K562 (cell line): ENCODE measurements at regions not wholly inside any gene's neighbourhood (a gene's known extent, or its start where the extent isn't known, plus 50 kb on each side); places are given as distances from the start of the nearest gene placed in this dataset.

Experiments used
- E2F4 ChIP-seq: sonication (generic); formaldehyde crosslinking; IDR thresholded peaks from 2 replicates; pipeline ENCODE4 v1.8.0; 2022; ENCODE audit warnings: mild to moderate bottlenecking, low read depth, missing genetic modification reagents
- MGA ChIP-seq: fragments of 450-650 bp; IDR thresholded peaks from 2 replicates; pipeline ENCODE4 v1.6.1; 2016; ENCODE audit warnings: mild to moderate bottlenecking, moderate library complexity
- RAD21 ChIP-seq, 2 experiments: fragments of 250-450 bp in 1 of 2; fragments of 450-650 bp in 1 of 2; sonication (Bioruptor Pico) in 1 of 2; formaldehyde crosslinking in 1 of 2; IDR thresholded peaks in 1 of 2; conservative IDR thresholded peaks in 1 of 2; 2 replicates each; pipeline versions ENCODE4 v1.4.0 to v1.8.0; 2020 to 2022; ENCODE audit warnings: mild to moderate bottlenecking in 2 of 2, moderate library complexity in 1 of 2
- ZBTB12 ChIP-seq: fragments of 250-450 bp; sonication (Bioruptor Pico); IDR thresholded peaks from 2 replicates; pipeline ENCODE4 v1.4.0; 2020
- ZBTB49 ChIP-seq: sonication (generic); formaldehyde crosslinking; IDR thresholded peaks from 2 replicates; pipeline ENCODE4 v1.8.0; 2022; ENCODE audit warnings: missing genetic modification reagents, mild to moderate bottlenecking, borderline replicate concordance

GRCh38 chr4:95985051-95985450 lies 145.2 kb downstream of the PDHA2 start (continued):
- TF ChIP-seq MGA, result no peak
- TF ChIP-seq ZBTB12 (CRISPR knock-in tag), result no peak
- no peak for TF ChIP-seq E2F4
- TF ChIP-seq RAD21 (CRISPR knock-in tag; conservative IDR thresholded peaks at IDR 0.05 in 1 of 2, IDR thresholded peaks at IDR 0.05 in 1 of 2), result no peak
- TF ChIP-seq ZBTB49 (CRISPR knock-in tag), result no peak
